PC-3 (cell line): ENCODE measurements at regions not wholly inside any gene's neighbourhood (a gene's known extent, or its start where the extent isn't known, plus 50 kb on each side); places are given as distances from the start of the nearest gene placed in this dataset.

Experiments
- EZH2 ChIP-seq: fragments of 300-600 bp; sonication (generic); IDR thresholded peaks from one replicate; pipeline ENCODE4 v1.6.1; 2017; ENCODE audit warnings: antibody characterized with exemption, mild to moderate bottlenecking, low read length; ENCODE audit not compliant: unreplicated experiment
- TF ChIP-seq, protein P1 (sequence below): fragments of 300-600 bp; sonication (generic); conservative IDR thresholded peaks from 2 replicates; pipeline ENCODE4 v1.5.1; 2017; ENCODE audit warnings: antibody characterized with exemption, low read depth, mild to moderate bottlenecking, low read length

GRCh38 chr7:51980812-51981211 lies 664.2 kb upstream of the COBL start:
- TF ChIP-seq, protein P1, sequence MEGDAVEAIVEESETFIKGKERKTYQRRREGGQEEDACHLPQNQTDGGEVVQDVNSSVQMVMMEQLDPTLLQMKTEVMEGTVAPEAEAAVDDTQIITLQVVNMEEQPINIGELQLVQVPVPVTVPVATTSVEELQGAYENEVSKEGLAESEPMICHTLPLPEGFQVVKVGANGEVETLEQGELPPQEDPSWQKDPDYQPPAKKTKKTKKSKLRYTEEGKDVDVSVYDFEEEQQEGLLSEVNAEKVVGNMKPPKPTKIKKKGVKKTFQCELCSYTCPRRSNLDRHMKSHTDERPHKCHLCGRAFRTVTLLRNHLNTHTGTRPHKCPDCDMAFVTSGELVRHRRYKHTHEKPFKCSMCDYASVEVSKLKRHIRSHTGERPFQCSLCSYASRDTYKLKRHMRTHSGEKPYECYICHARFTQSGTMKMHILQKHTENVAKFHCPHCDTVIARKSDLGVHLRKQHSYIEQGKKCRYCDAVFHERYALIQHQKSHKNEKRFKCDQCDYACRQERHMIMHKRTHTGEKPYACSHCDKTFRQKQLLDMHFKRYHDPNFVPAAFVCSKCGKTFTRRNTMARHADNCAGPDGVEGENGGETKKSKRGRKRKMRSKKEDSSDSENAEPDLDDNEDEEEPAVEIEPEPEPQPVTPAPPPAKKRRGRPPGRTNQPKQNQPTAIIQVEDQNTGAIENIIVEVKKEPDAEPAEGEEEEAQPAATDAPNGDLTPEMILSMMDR = no peak
- TF ChIP-seq EZH2 = no peak
